Occipital lobe (tissue), 1 donor: ENCODE measurements at regions not wholly inside any gene's neighbourhood (a gene's known extent, or its start where the extent isn't known, plus 50 kb on each side); places are given as distances from the start of the nearest gene placed in this dataset.
"Not testable (repeated sequence)": the region's sequence is repeated elsewhere in the genome, so short reads cannot be mapped to it uniquely, and the experiment has no call there.

Experiments
- DNase-seq: peaks from one replicate; lab custom pipeline; 2025; lab: John Stamatoyannopoulos, UW

DNA sequence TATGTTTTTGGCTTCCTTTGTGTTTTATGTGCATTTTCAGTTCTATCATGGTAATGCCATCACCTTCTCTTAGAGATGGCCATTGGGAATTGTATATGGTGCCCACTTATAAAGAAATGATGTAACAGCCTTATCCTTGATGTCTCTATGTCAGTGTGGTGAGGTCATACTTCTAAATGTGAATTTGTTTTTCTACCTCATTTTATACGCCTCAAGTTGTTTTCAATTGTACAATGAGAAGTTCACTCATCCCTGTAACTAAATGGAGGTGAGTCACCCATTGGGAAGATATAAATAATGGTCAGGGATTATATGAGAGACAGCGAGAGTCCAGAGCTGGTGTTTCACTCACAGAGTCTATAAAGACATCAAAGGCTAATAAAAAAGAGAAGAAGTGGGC lies 402.4 kb downstream of the AGTPBP1 start:
- no peak for DNase-seq

DNA sequence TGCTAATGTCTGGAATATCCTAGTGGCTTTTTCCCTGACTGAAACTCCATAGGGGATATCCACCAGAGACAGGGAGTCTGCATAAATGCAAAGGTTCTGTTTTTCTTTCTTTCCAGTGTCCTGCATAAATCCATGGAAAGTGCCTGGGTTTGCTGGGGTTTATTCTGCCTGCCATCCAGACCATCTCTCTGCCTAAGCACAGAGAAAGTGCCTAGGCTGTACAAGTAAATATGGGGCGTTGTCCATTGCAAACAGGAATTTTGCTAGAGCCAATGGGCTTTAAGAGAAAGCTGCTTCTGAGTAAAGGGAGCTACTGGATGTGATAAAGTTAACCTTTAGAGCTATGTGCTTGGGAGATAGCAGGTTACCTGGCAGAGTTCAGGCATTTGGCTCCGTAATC lies 407.5 kb downstream of the AGTPBP1 start:
- DNase-seq = no peak

DNA sequence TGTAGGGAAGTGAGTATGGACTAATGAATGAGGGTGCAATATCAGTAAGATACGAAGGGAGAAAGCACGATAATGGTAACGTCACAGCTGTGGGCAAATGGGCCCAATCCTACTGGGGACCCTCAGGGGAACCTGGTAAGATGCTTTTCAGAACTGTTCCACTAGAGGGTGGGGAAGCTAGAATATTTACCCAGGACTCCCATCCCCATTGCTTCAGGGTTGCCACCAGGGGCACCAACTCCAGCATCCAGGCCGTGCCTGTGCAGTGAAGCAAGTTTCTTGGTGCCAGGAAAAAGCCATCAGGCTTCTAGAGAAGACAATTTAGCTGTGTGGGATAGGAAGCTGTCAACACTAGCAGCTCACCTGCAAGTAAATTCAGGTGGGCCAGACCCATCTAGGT lies 409.3 kb downstream of the AGTPBP1 start:
- no peak for DNase-seq

DNA sequence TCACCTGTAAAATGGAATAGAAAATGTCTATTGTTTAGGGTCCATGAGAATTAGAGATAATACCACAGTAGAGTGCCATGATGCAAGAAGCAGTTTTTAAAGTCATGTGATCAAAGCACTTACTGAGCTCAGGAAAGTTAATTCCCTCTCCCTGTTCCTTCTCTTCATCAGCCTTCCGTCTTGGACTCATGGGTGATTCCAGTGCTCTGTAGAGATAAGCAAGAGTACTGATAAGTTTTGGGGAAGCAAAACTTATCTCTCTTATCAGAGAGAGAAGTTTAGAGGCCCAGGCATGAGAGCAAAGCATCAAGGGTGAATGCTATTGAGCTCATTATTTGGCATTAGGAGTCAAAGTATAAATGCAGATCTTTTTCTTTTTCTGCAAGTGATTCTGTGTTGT lies 410.1 kb downstream of the AGTPBP1 start:
- no peak for DNase-seq

DNA sequence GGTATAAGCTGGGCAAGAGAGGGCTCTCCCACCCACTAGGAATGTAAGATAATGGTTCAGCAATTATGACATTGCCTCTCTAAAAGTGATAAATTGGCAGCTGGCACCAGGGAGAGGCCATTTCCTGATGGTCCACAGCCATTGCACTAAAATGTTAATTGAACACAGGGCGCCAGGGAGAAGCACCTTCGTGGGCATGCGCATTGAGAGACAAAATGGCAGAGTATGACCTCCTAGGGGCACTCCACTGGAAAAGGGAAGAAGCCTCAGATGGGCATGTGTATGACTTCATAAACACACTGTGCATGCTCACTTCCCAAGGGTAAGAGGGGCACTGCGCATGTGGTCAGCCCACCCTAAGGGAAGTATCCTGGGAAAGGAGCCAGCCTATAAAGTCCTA lies 419.2 kb downstream of the AGTPBP1 start:
- no peak for DNase-seq

DNA sequence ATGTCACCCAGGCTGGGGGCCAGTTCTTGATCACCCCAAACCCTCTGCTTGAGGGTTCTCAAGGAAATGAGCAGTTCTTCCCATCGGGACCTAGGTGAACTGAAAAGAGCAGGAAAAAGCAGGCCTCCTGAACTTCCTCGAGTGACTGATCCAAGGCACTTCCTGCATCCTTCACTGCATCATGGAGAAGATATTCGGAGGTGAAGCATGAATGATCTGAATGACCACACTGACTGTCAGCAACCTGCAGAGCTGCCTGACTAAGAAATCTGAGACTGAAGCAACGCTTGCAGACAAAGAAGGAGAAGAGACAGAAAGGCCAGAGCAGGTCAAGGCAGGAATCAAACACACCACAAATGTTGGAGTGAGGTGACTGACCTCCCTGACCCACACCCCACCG lies 420.2 kb downstream of the AGTPBP1 start:
- DNase-seq = no peak

DNA sequence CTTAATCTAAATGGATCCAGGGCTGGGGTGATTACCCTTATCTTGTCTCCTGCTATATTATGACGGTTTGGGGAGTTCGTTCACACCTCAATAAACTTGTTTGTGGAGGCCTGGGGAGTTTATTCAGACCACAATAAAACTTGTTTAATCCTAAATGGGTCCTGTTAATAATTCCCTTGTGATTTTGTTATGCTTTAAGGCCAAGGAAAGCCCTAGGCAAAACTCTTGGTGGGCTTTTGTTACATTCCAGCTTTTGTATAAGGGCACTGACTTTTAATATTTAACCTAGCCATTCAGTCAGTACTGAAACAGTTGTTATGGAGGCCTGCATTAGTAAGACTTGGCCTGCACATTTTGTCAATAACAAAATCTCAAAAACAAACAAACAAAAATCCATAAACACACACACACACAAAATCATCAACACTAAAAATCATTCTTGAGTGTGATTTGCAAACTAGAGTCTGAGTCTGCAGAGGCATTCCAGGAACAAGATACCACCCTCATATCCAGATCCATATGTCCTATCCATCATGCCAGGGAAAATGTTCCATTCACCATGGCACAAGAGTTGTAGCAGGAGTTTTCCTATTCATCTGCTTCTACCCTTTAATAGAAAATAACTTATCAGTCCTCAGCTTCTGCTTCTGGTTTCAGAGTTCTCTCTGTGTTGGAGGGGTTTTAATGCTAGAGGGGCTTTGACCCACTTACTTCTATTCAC lies 421.7 kb downstream of the AGTPBP1 start:
- DNase-seq = no peak

DNA sequence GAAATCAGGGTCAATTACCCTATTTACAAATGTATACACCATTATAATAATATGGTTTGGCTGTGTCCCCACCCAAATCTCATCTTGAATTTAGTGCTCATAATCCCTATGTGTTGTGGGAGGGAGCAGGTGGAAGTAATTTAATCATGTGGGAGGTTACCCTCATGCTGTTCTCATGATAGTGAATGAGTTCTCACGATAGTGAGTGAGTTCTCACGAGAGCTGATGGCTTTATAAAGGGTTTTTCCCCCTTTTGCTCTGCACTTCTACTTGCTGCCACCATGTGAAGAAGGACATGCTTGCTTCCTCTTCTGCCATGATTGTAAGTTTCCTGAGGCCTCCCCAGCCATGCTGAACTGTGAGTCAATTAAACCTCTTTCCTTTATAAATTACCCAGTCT lies 426.2 kb downstream of the AGTPBP1 start:
- not testable (repeated sequence) for DNase-seq

DNA sequence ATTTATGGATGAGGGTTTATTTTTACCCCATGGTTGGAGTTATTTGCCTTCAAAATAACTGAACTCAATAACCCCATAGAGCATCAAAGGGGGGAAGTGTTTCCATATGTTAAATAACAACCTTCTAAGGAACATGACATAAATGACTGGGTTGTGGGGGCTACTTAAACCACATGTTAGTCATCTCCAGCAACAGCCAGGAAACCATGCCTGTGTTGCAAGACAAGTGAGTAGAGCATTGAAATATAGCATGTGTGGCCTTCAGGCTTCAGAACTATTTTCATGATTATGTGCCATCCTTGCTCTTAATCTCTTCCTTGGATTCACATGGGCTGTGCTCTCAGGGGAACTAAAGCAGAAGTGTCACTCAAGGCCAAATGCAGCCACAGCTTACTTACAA lies 431.2 kb downstream of the AGTPBP1 start:
- no peak for DNase-seq

DNA sequence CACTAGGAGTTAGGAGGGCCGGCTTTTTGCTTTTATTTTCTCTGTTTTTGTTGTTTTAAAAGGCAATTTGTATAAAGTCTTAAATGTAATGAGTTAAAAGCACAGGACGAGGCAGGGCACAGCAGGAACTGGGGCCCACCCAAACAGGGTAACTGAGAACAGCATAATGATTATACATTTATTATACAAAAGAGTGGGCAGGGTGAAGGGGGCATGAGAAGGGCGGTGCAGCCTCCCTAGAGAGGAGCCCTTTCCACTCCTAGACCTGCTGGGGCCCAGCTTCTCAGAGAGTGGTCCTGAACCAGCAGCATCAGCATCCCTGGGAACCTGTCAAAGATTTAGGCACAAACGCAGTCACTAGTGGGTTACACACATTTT lies 438.0 kb downstream of the AGTPBP1 start:
- no peak for DNase-seq

DNA sequence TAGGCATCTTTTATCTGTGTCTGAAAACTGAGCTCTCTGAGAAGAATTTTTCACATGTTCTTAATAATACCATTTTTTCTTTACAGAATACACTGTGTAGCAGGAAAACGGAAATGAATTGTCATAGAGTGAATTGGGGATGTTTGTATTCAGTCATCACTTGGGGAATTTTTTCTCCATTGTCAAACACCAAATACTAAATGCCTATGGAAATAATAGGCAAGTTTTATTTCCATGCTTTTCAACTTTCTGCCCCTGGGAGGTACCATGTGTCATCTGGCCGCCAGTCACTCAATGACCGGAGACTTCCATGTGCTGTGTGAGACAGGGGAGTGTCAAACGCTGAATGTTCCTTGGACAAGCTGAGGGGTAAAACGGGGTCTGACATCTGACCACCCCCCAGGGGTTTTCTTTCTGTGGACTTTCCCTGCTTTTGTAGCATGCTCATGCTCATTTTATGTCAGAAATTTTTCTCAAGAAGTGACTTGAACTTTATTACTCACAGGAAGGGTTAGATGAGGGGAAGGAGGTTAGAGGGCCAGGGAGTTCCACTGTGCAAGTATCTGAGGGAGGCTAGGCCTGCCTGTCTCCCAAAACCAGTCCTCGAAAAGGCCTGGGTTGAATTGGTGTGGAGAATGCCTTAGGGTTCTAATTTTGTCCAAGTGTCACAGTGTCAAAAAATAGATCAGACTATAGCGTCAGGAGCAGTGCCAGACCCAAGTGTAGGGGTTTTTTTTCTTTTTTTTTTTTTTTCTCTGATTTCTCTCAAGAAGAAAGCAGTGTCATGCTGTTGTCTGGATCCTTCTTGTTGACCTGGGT lies 438.6 kb downstream of the AGTPBP1 start:
- DNase-seq = no peak

DNA sequence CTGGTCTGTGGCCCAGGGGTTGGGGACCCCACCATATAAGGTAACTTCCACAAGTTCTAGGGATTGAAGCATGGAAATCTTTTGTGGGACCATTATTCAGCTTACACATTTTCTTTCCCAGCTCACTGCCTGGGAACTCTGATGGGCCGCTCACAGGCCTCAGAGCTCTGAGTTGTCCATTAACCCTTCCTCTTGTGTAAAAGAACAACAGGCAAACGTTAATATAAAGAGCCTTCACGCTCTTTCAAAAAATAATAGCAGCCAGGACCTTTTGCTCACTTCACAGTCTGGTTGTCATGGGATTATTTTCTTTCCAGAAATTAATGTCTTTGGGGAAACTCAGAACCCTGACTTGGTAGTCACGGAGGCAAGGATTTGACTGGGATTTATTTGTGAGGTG lies 443.3 kb downstream of the AGTPBP1 start:
- DNase-seq = no peak

DNA sequence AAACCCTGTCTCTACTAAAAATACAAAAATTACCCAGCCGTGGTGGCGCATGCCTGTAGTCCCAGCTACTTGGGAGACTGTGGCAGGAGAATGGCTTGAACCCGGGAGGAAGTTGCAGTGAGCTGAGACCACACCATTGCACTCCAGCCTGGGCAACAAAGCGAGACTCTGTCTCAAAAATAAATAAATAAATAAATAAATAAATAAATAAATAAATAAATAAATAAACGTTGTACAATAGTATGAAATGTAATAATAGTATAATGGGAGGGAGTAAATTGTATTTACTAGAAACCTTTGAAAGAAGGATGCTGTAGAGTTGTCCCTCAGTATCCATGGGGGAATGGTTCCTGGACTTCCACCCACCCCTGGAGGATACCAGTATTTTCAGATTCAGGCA lies 446.5 kb downstream of the AGTPBP1 start:
- DNase-seq = not testable (repeated sequence)

DNA sequence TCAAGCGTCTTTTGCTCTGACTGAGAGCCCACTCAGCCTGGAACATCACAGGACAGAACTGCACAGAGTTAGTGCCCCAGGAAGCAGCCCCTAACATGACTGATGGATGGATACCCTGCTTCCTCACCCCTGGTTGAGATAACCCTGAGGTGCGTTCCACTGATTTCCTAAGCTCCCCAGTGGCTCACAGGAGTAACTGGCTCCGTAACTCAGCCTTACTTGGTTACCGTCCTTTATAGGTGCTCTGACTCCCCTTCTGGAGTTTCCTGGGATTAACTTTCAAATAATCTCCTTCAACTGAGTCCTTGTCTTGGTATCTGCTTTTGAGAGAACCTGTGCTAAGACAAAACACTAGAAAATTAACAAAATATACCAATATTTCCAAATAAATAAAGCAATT lies 449.5 kb downstream of the AGTPBP1 start:
- DNase-seq = no peak

DNA sequence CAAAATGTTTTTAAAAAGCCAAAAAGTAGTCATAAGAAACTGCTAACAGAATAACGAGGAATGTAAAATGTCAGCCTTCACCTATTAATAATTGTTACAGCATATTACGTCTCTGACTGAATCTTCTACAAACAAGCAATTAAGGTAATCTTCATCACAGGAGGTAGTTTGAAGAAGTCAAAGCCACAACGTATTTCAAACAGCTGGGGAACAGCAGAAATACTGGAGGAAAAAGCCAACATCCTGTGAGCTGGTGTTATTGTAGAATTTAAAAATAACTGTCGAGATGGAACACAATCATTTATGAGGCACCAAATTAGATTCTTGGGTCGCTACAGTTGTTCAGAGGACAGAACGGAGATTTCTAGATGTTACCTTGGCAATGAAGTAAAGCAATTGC lies 450.5 kb downstream of the AGTPBP1 start:
- no peak for DNase-seq

DNA sequence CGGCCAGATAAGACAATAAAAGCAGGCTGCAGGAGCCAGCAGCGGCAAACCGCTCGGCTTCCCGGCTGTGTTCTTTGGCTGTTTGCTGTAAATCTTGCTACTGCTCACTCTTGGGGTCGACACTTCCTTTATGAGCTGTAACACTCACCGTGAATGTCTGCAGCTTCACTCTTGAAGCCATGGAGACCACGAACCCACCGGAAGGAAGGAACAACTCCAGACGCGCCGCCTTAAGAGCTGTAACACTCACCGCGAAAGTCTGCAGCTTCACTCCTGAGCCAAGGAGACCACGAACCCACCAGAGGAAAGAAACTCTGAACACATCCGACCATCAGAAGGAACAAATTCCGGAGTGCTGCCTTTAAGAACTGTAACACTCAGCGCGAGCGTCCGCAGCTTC lies 451.7 kb downstream of the AGTPBP1 start:
- no peak for DNase-seq

DNA sequence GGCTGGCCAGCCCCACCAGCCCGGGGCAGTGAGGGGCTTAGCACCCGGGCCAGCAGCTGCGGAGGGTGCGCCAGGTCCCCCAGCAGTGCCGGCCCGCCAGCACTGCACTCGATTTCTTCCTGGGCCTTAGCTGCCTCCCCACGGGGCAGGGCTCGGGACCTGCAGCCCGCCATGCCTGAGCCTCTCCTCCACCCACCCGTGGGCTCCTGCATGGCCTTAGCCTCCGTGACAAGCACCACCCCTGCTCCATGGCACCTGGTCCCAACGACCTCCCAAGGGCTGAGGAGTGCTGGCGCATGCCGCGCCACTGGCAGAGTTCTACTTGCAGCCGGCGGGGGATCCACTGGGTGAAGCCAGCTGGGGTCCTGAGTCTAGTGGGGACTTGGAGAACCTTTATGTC lies 452.6 kb downstream of the AGTPBP1 start:
- DNase-seq = no peak

DNA sequence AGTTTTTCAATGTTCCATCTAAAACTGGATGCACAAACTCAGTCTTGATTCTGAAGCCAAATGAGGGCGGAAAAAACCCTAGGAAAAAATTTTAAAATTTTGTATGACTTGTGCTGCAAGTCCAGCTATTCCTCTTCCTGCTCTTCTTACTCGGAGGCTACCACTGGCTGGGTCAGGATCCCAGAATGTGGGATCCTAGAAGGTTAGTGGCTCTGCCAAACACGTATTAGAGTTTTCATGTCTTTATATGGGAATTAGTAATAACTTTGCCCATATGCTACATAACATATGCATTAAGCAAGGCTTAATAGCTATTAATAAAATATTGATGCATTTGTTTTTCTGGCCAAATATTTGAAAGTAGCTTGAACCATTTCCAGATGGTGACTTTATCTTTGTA lies 458.3 kb downstream of the AGTPBP1 start:
- no peak for DNase-seq

DNA sequence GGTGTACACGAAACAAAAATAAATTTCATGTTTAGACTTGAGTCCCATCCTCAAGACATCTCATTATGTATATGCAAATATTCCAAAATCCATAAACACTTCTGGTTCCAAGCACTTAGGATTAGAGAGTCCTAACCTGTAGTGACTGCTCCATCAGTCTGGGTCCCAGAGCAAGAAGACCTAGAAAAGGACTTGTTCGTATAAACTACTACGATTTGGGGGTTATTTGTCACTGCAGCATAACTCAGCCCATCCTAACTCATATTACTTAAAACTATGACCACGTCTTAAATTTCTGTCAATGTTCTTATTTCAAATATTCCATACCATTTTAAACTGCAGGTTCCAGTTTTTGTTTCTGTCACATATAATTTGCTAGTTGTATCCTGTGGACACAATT lies 463.0 kb downstream of the AGTPBP1 start:
- DNase-seq = no peak

DNA sequence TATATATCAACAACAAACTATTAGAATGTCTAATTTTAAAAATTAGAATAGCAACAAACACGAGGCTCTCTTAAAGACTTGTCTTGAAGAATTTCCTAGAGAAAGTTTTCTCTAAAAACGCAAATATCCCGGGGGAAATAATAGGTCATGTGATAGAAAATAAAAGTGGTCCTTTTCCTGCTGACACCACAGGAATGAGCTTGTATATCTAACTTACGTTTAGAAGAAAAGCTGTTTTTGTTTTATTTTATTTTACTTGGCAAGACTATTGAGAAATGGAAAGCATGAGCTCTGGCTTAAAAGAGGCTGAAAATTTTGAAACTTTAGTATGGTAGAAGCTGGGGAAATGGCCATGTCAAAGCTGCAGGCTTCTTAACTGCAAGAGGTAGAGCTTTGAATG lies 465.0 kb downstream of the AGTPBP1 start:
- DNase-seq = no peak

DNA sequence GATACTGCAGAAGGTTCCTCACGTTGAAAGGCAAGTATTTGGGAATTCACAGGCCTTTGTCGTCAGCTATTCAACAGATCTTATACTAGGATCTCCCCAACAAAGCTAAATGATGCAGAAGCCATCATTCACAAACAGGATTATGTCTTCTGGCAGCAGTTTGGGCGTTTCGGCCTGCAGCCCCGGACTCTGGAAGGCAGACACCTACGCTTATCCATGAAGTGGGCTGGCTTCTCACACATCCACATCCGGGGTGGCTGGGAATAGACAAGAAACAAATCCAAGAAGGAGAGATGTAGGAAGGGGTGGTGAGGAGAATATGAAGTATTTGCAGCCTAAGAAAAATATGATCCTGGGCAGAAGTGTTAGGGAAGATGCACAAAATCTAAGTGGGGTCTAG lies 471.9 kb downstream of the AGTPBP1 start:
- DNase-seq = peak; percentile 27

DNA sequence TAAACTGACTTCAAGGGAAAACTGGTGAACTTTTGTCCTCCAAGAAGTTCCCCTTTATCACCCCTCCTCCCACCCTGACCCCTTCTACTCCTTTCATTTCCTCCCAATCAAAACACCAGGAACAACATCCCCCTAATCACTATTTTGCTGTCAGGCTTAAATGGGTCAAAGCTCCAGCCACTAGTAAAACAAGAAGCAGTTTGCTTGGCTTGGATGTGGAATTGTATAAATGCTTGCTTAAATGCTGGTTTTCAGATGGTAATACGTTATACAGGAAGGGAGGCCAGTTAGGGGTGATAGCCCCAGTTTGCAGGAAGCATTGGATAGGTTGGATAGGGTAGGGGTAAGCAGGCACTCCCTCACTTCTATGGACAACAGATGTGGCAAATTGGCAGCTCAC lies 473.6 kb downstream of the AGTPBP1 start:
- DNase-seq = no peak

DNA sequence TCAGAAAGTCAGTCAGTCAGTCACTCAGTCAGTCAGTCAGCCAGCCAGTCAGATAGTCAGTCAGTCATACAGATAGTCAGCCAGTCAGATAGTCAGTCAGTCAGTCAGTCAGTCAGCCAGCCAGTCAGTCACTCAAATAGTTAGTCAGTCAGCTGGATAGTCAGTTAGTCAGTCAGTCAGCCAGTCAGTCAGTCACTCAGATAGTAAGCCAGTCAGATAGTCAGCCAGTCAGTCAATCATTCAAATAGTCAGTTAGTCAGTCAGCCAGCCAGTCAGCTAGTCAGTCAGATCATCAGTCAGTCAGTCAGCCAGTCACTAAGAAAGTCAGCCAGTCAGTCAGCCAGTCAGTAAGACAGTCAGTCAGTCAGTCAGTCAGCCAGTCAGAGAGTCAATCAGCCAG lies 477.1 kb downstream of the AGTPBP1 start:
- no peak for DNase-seq
